GM18907 (cell line): ENCODE measurements at regions not wholly inside any gene's neighbourhood (a gene's known extent, or its start where the extent isn't known, plus 50 kb on each side); places are given as distances from the start of the nearest gene placed in this dataset.
"Not testable (repeated sequence)": the region's sequence is repeated elsewhere in the genome, so short reads cannot be mapped to it uniquely, and the experiment has no call there.

Experiments used
- ATAC-seq: cut with Tn5 transposase; IDR thresholded peaks from one replicate; pipeline ENCODE4 v1.9.1; 2021; ENCODE audit warnings: mild to moderate bottlenecking, moderate library complexity; ENCODE audit not compliant: unreplicated experiment

- no peak for ATAC-seq
Measured at GRCh38 chr4:79850626-79851025, 222.4 kb downstream of the ANTXR2 start.

DNA sequence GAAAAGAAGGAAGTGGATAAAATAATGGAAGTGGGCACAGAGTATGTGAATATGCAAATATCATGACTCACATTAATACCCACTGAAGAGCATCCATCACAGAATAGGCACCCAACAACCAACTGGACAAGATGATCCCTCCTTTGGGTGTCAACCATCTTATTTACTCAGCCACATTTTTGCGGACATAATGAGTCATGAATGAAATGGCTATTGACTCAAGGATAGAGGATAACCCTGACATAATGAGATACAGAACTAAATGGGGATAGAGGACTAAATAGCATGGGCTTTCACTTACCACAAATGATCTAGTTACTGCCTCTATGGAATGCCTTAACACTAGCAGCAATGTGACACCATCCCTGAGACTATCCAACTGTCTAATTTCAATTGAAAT is 224.7 kb downstream of the ANTXR2 start:
- ATAC-seq: no peak

DNA sequence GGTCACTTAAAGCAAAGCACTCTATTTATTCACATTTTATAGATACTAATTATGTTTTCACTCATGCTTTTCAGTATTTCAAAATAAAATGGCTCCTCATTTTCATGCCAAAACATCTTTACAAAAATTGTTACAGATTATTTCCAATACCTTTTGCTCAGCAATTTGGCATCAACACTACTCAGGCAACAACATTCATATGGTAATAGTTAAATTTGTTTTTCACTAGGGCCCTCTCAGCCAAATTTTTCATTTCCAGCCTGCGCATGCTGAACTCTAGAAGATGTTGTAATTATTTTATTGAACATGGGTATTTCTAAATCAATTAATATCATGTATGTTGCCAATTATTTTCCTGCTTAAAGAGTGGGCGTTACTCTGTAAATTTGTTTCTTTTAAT is 225.6 kb downstream of the ANTXR2 start:
- no peak for ATAC-seq

DNA sequence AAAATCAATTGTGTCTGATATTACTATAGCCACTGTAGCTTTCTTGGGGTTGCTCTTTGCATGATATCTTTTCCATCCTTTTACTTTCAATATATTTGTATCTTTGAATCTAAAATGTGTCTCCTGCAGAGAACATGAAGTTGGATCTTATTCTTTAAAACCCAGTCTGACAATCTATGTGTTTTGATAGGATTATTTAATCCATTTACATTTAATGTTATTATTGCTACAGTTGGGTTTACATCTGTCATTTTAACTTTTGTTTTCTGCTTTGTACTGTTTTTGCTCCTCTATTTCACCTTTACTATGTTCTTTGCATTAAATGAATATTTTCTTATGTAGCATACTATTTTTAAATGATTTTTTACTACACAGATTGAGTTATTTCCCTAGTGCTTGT is 230.9 kb downstream of the ANTXR2 start:
- ATAC-seq: no peak

- no peak for ATAC-seq
Measured at GRCh38 chr4:79833857-79834256, 239.2 kb downstream of the ANTXR2 start.

- ATAC-seq: no peak
Measured at GRCh38 chr4:79831701-79832514, 241.1 kb downstream of the ANTXR2 start.

- no peak for ATAC-seq
Measured at GRCh38 chr4:79831119-79831528, 241.9 kb downstream of the ANTXR2 start.

- ATAC-seq: no peak
Measured at GRCh38 chr4:79827283-79827682, 245.7 kb downstream of the ANTXR2 start.

- no peak for ATAC-seq
Measured at GRCh38 chr4:79823148-79823763, 249.8 kb downstream of the ANTXR2 start.

- peak; percentile 46 for ATAC-seq
Measured at GRCh38 chr4:79820427-79820826, 252.6 kb downstream of the ANTXR2 start.

GRCh38 chr4:79807933-79808332 is 265.1 kb downstream of the ANTXR2 start:
- not testable (repeated sequence) for ATAC-seq

- no peak for ATAC-seq
Measured at GRCh38 chr4:79798047-79798446, 275.0 kb downstream of the ANTXR2 start.

DNA sequence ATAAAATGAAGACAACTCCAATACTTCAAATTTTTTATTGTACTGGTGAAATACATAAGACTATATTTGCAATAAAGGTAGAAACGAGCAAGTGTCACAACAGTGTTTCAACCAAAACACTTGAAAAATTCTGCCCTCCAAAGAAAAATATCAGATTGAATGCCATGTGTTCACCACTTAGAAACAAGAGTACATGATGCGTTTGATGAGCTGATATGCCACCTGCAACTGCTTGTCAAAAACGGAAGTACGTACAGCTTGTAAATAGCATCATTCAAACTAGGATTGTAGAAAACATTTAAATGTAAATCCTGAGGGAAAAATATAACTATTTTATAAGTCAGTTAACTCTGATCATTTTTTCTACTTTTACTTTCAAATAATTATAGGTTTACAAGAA is 276.1 kb downstream of the ANTXR2 start:
- no peak for ATAC-seq

GRCh38 chr4:79788884-79789283 is 284.1 kb downstream of the ANTXR2 start:
- ATAC-seq: no peak

DNA sequence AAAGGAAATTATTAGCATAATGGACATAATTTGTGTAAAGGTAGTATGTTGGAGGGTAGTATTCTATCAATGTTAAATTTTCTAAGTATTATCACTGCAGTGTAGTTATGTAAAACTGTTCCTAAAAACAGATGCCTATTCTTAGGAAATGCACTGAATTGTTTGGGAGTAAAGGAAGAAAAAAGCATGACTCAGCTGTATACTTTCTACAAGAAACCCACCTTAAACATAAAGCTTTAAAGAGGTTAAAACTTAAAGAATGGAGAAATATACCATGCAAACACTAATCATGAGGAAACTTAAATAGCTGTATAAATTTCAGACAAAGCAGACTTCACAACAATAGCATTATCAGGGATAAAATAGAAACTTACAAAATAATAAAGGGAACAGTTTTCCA is 292.9 kb downstream of the ANTXR2 start:
- ATAC-seq: no peak

GRCh38 chr4:79772510-79772909 is 300.5 kb downstream of the ANTXR2 start:
- no peak for ATAC-seq

- no peak for ATAC-seq
Measured at GRCh38 chr4:79764120-79764519, 308.9 kb downstream of the ANTXR2 start.

DNA sequence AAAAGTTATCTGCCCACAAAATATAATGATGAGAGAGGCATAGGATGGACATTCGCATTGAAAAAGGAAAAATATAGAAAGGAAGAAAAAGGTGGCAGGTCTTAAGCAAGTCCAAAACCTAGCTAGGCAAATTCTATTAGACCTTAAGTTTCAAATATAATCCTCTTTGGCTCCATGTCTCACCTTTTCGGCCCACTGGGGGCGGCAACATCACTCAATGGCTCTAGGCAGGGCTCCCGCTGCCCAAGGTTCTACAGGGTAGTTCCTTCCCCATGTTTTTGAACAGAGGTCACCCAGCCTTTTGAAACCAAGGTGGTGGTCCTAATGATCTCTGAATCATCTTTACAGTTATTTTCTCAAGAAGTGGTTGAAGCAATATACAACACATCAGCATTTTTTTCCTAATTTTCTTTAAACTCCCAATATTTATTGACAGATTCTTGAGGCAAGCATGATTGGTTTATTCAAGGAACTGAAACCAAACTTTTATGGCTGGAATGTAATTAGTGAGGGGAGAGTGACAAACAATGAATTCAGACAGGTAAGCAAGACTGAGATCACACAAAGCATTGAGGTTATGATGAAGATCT is 309.4 kb downstream of the ANTXR2 start:
- no peak for ATAC-seq

- peak; percentile 51 for ATAC-seq
Measured at GRCh38 chr4:79759793-79760192, 313.2 kb downstream of the ANTXR2 start.

DNA sequence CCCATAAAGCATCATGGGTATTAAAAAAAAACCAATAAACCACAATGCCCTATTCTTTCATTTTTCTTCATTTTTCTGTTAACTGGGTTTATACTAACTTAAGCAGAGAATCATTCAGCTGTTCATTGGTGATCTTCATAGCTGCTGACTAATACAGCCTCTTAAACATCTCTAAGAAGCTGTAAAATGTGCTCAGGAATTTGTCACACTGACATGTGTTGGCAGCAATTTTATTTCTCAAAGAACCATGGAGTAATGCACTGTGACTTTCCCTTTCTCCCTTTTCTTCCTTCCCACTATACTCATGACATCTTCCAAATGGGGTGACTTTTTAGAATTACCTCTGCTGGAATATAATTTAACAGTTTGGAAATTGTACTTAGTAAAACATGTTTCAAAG is 315.4 kb downstream of the ANTXR2 start:
- no peak for ATAC-seq

- ATAC-seq: no peak
Measured at GRCh38 chr4:79756140-79756895, 316.7 kb downstream of the ANTXR2 start.
